Thyroid gland (tissue), 4 donors: ENCODE measurements at regions not wholly inside any gene's neighbourhood (a gene's known extent, or its start where the extent isn't known, plus 50 kb on each side); places are given as distances from the start of the nearest gene placed in this dataset.
"Not testable (repeated sequence)": the region's sequence is repeated elsewhere in the genome, so short reads cannot be mapped to it uniquely, and the experiment has no call there.

Experiments used
- POLR2A ChIP-seq, 2 donors: fragments of 450-650 bp; IDR thresholded peaks; one replicate each; pipeline ENCODE4 v1.6.1; 2017; ENCODE audit warnings: antibody characterized with exemption in 2 of 2, mild to moderate bottlenecking in 2 of 2, moderate library complexity in 1 of 2
- TF ChIP-seq, protein P1 (sequence below), 6 experiments: fragments of 200-600 bp in 3 of 6; fragments of 450-650 bp in 3 of 6; sonication (generic) in 3 of 6; IDR thresholded peaks; one replicate each; pipeline ENCODE4 v1.5.1; 2016 to 2019; ENCODE audit warnings: antibody characterized with exemption in 6 of 6, mild to moderate bottlenecking in 2 of 6, inconsistent platforms in 1 of 6, moderate library complexity in 1 of 6

DNA sequence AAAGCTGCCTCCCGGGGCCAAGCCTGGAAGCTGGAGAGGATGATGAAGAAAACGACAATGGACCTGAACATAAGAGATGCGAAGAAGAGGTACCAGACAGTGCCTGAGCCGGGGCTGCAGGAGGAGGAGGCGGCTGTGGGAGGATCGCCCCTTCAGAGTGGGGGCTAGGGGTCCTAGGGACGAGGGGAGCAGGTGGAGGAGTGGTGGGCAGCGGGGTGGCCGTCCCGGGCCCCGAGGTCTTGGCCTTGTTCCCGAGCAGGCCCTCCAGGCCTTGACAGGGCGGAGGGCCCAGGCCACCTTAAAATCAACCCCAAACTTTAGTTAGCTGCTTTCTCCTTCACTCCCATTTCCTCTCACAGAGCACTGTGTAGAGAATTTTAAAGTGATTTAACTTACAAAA is 442.8 kb downstream of the POTEH start:
- TF ChIP-seq, protein P1, sequence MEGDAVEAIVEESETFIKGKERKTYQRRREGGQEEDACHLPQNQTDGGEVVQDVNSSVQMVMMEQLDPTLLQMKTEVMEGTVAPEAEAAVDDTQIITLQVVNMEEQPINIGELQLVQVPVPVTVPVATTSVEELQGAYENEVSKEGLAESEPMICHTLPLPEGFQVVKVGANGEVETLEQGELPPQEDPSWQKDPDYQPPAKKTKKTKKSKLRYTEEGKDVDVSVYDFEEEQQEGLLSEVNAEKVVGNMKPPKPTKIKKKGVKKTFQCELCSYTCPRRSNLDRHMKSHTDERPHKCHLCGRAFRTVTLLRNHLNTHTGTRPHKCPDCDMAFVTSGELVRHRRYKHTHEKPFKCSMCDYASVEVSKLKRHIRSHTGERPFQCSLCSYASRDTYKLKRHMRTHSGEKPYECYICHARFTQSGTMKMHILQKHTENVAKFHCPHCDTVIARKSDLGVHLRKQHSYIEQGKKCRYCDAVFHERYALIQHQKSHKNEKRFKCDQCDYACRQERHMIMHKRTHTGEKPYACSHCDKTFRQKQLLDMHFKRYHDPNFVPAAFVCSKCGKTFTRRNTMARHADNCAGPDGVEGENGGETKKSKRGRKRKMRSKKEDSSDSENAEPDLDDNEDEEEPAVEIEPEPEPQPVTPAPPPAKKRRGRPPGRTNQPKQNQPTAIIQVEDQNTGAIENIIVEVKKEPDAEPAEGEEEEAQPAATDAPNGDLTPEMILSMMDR (IDR thresholded peaks at IDR 0.05), result not testable (repeated sequence)
- TF ChIP-seq POLR2A (IDR thresholded peaks at IDR 0.05), result not testable (repeated sequence)
